Osteoblast (primary cell): ENCODE measurements at regions not wholly inside any gene's neighbourhood (a gene's known extent, or its start where the extent isn't known, plus 50 kb on each side); places are given as distances from the start of the nearest gene placed in this dataset.

Source experiments
- DNase-seq: peaks from one replicate; pipeline ENCODE4 v3.0.0; 2011; ENCODE audit warnings: low spot score, mixed read lengths; ENCODE audit not compliant: insufficient read length; ENCODE audit errors: missing footprints
- H2AFZ ChIP-seq: 2 replicates; pipeline ENCODE4 v1.6.0; 2011; ENCODE audit warnings: mild to moderate bottlenecking, low read length
- H3K27ac ChIP-seq: 2 replicates; pipeline ENCODE4 v1.5.1; 2011; ENCODE audit warnings: mild to moderate bottlenecking, low read depth, low read length, moderate library complexity
- H3K27me3 ChIP-seq: 2 replicates; pipeline ENCODE4 v1.6.0; 2012; ENCODE audit warnings: mild to moderate bottlenecking, control low read depth, inconsistent platforms, low read length, moderate library complexity; ENCODE audit not compliant: insufficient read depth
- H3K36me3 ChIP-seq: 2 replicates; pipeline ENCODE4 v1.5.1; 2011; ENCODE audit warnings: mild to moderate bottlenecking, low read length, control low read depth, moderate library complexity; ENCODE audit not compliant: insufficient read depth
- H3K4me1 ChIP-seq: 2 replicates; pipeline ENCODE4 v1.5.1; 2011; ENCODE audit warnings: mild to moderate bottlenecking, low read length, control low read depth, moderate library complexity; ENCODE audit not compliant: insufficient read depth
- H3K4me2 ChIP-seq: 2 replicates; pipeline ENCODE4 v1.6.0; 2011; ENCODE audit warnings: mild to moderate bottlenecking, low read length; ENCODE audit not compliant: insufficient read depth
- H3K4me3 ChIP-seq: fragments of 200-600 bp; sonication (generic); 3 replicates; pipeline ENCODE4 v1.5.1; 2012; ENCODE audit warnings: mild to moderate bottlenecking, low read length, inconsistent platforms; ENCODE audit not compliant: insufficient read depth
- H3K79me2 ChIP-seq: 2 replicates; pipeline ENCODE4 v1.6.0; 2012; ENCODE audit warnings: mild to moderate bottlenecking, low read length, control low read depth, inconsistent platforms; ENCODE audit not compliant: insufficient read depth
- H3K9me3 ChIP-seq: 2 replicates; pipeline ENCODE4 v1.5.1; 2011; ENCODE audit warnings: low read depth, low read length, control low read depth
- H4K20me1 ChIP-seq: 2 replicates; pipeline ENCODE4 v1.6.0; 2012; ENCODE audit warnings: mild to moderate bottlenecking, low read length, control low read depth; ENCODE audit not compliant: insufficient read depth
- CTCF ChIP-seq: IDR thresholded peaks from 2 replicates; pipeline ENCODE4 v1.5.1; 2011; ENCODE audit warnings: mild to moderate bottlenecking, low read depth, low read length, moderate library complexity; ENCODE audit errors: extremely low read depth

DNA sequence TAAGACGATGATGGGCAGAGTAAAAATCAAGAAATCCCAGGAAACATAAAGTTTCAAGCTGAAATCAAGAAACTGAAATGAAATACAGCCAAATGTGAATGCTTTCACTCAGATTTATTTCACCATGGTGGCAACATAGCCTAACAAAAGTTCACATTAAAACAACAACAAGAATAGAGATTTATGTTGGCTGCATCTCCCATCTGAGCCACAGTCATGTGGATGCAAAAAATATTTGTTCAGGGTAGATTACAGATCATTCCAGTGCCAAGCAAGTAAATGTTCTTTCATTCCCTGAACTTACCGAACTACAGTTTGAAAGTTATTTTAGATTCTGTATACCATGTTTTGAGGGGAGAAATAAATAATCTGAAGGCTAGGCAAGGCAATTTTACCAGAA is 159.9 kb upstream of the TMTC1 start:
- no peaks in the 10 kb centered on the region for H3K4me1 ChIP-seq
- DNase-seq = no peak
- H3K27me3 ChIP-seq = no peaks in the 10 kb centered on the region
- H3K4me3 ChIP-seq = no peak overlapping the region
- no peaks in the 10 kb centered on the region for H4K20me1 ChIP-seq
- H3K4me2 ChIP-seq = no peak overlapping the region
- no peak overlapping the region for H2AFZ ChIP-seq
- peaks cover 3% of the 10 kb centered on the region for H3K9me3 ChIP-seq
- TF ChIP-seq CTCF = no peak
- no peaks in the 10 kb centered on the region for H3K36me3 ChIP-seq
- H3K27ac ChIP-seq = no peak overlapping the region
- H3K79me2 ChIP-seq = no peaks in the 10 kb centered on the region

- no peak for TF ChIP-seq CTCF
- DNase-seq = no peak
Observed at GRCh38 chr12:29940811-29941210, 157.1 kb upstream of the TMTC1 start.

GRCh38 chr12:29930503-29930902 is 146.8 kb upstream of the TMTC1 start:
- no peak overlapping the region for H2AFZ ChIP-seq
- H3K4me1 ChIP-seq = no peaks in the 10 kb centered on the region
- H3K79me2 ChIP-seq = no peaks in the 10 kb centered on the region
- DNase-seq = no peak
- H3K4me3 ChIP-seq = no peak overlapping the region
- H4K20me1 ChIP-seq = no peaks in the 10 kb centered on the region
- H3K9me3 ChIP-seq = no peaks in the 10 kb centered on the region
- no peaks in the 10 kb centered on the region for H3K27me3 ChIP-seq
- TF ChIP-seq CTCF = no peak
- H3K4me2 ChIP-seq = no peak overlapping the region
- H3K36me3 ChIP-seq = no peaks in the 10 kb centered on the region
- no peak overlapping the region for H3K27ac ChIP-seq

More at GRCh38 chr12:29940811-29941210, 157.1 kb upstream of the TMTC1 start:
- no peaks in the 10 kb centered on the region for H3K36me3 ChIP-seq
- H3K27ac ChIP-seq = no peak overlapping the region
- no peaks in the 10 kb centered on the region for H3K79me2 ChIP-seq
- no peak overlapping the region for H3K4me3 ChIP-seq
- no peaks in the 10 kb centered on the region for H4K20me1 ChIP-seq
- no peaks in the 10 kb centered on the region for H3K27me3 ChIP-seq
- no peaks in the 10 kb centered on the region for H3K4me1 ChIP-seq
- H2AFZ ChIP-seq = no peak overlapping the region
- H3K9me3 ChIP-seq = peaks cover 3% of the 10 kb centered on the region
- H3K4me2 ChIP-seq = no peak overlapping the region

- Histone ChIP-seq H3K27me3 (no peaks in the 10 kb centered on the region), H2AFZ (no peak overlapping the region), H3K4me3 (no peak overlapping the region), H3K36me3 (no peaks in the 10 kb centered on the region), H3K79me2 (no peaks in the 10 kb centered on the region), H4K20me1 (no peaks in the 10 kb centered on the region), H3K4me1 (no peaks in the 10 kb centered on the region), H3K9me3 (no peaks in the 10 kb centered on the region), H3K4me2 (no peak overlapping the region), H3K27ac (no peak overlapping the region)
- no peak for DNase-seq
- TF ChIP-seq CTCF = no peak
Observed at GRCh38 chr12:29929295-29929694, 145.6 kb upstream of the TMTC1 start.
